NCI-H146 (cell line): ENCODE measurements at regions not wholly inside any gene's neighbourhood (a gene's known extent, or its start where the extent isn't known, plus 50 kb on each side); places are given as distances from the start of the nearest gene placed in this dataset.
"Not testable (repeated sequence)": the region's sequence is repeated elsewhere in the genome, so short reads cannot be mapped to it uniquely, and the experiment has no call there.

Experiments used
- DNase-seq: peaks from one replicate; lab custom pipeline; 2025; lab: John Stamatoyannopoulos, UW

- no peak for DNase-seq
These were observed 132.9 kb upstream of the POU3F1 start for GRCh38 chr1:38179483-38179882.

- DNase-seq = no peak
These were observed 131.6 kb upstream of the POU3F1 start for GRCh38 chr1:38178216-38178615.

GRCh38 chr1:38175121-38175520 is 128.5 kb upstream of the POU3F1 start:
- no peak for DNase-seq

- no peak for DNase-seq
These were observed 127.3 kb upstream of the POU3F1 start for GRCh38 chr1:38173848-38174247.

GRCh38 chr1:38173157-38173831 is 126.7 kb upstream of the POU3F1 start:
- DNase-seq = no peak

GRCh38 chr1:38169121-38169520 is 122.5 kb upstream of the POU3F1 start:
- no peak for DNase-seq

GRCh38 chr1:38168365-38168764 is 121.8 kb upstream of the POU3F1 start:
- no peak for DNase-seq

- DNase-seq = peak; percentile 33
These were observed 119.9 kb upstream of the POU3F1 start for GRCh38 chr1:38166461-38166860.

- peak; percentile 14 for DNase-seq
These were observed 107.3 kb upstream of the POU3F1 start for GRCh38 chr1:38153778-38154470.

- no peak for DNase-seq
These were observed 106.6 kb upstream of the POU3F1 start for GRCh38 chr1:38153066-38153777.

- peak; percentile 89 for DNase-seq
These were observed 105.9 kb upstream of the POU3F1 start for GRCh38 chr1:38152351-38153065.

GRCh38 chr1:38151399-38151798 is 104.8 kb upstream of the POU3F1 start:
- DNase-seq = peak; percentile 47

- DNase-seq = not testable (repeated sequence)
These were observed 99.5 kb upstream of the POU3F1 start for GRCh38 chr1:38146079-38146478.

GRCh38 chr1:38142606-38143005 is 96.0 kb upstream of the POU3F1 start:
- no peak for DNase-seq

- no peak for DNase-seq
These were observed 94.9 kb upstream of the POU3F1 start for GRCh38 chr1:38141483-38141882.

- DNase-seq = no peak
These were observed 93.3 kb upstream of the POU3F1 start for GRCh38 chr1:38139738-38140487.

GRCh38 chr1:38138498-38139233 is 92.1 kb upstream of the POU3F1 start:
- DNase-seq = no peak

- DNase-seq = no peak
These were observed 90.6 kb upstream of the POU3F1 start for GRCh38 chr1:38137164-38137563.

- no peak for DNase-seq
These were observed 89.2 kb upstream of the POU3F1 start for GRCh38 chr1:38135625-38136414.

GRCh38 chr1:38134294-38134755 is 87.7 kb upstream of the POU3F1 start:
- DNase-seq = peak; percentile 22
